Activated naive CD8-positive, alpha-beta T cell treated with anti-CD3 and anti-CD28 coated beads, Interleukin-2, amount 10 ng/mL, durations not matched to agents 7 days and 5 days (primary cell): ENCODE measurements at regions not wholly inside any gene's neighbourhood (a gene's known extent, or its start where the extent isn't known, plus 50 kb on each side); places are given as distances from the start of the nearest gene placed in this dataset.
"Not testable (repeated sequence)": the region's sequence is repeated elsewhere in the genome, so short reads cannot be mapped to it uniquely, and the experiment has no call there.

ENCODE experiments used
- ATAC-seq: fragments of 150-1000 bp; cut with Tn5 transposase; one replicate; pipeline ENCODE4 v1.10.0; 2021; ENCODE audit warnings: low read depth, moderate library complexity
- POLR2A ChIA-PET: fragments of 350-600 bp; sonication (Branson Sonifier 250); formaldehyde crosslinking; loops from one replicate; lab custom pipeline; 2021; ENCODE audit warnings: antibody characterized with exemption; lab: Charles Lee
- DNase-seq: peaks from one replicate; pipeline ENCODE4 v3.0.0; 2021
- H3K27ac Mint-ChIP-seq: one replicate; pipeline ENCODE4 v1.8.0; 2022; ENCODE audit warnings: mild to moderate bottlenecking, mixed read lengths
- H3K27me3 Mint-ChIP-seq: one replicate; pipeline ENCODE4 v1.8.0; 2022; ENCODE audit warnings: mild to moderate bottlenecking, moderate library complexity, mixed read lengths
- H3K36me3 Mint-ChIP-seq: one replicate; pipeline ENCODE4 v1.8.0; 2021; ENCODE audit warnings: mild to moderate bottlenecking, mixed read lengths
- H3K4me1 Mint-ChIP-seq: one replicate; pipeline ENCODE4 v1.8.0; 2021; ENCODE audit warnings: mixed read lengths
- H3K4me3 Mint-ChIP-seq: one replicate; pipeline ENCODE4 v1.8.0; 2022; ENCODE audit warnings: mild to moderate bottlenecking, moderate library complexity, mixed read lengths
- H3K9me3 Mint-ChIP-seq: one replicate; pipeline ENCODE4 v1.8.0; 2021; ENCODE audit warnings: mixed read lengths

- Mint-ChIP-seq H3K27me3 (no peaks in the 10 kb centered on the region), H3K4me1 (no peaks in the 10 kb centered on the region), H3K36me3 (no peaks in the 10 kb centered on the region), H3K9me3 (peaks cover 17% of the 10 kb centered on the region), H3K27ac (no peak overlapping the region), H3K4me3 (no peak overlapping the region)
- POLR2A ChIA-PET: no interaction called here
- ATAC-seq: no peak
- DNase-seq: no peak
Measured at GRCh38 chr7:68821846-68822245, 776.4 kb upstream of the AUTS2 start.

- H3K36me3 Mint-ChIP-seq: no peaks in the 10 kb centered on the region
- POLR2A ChIA-PET: no interaction called here
Measured at GRCh38 chr7:68823996-68824780, 774.1 kb upstream of the AUTS2 start.

DNA sequence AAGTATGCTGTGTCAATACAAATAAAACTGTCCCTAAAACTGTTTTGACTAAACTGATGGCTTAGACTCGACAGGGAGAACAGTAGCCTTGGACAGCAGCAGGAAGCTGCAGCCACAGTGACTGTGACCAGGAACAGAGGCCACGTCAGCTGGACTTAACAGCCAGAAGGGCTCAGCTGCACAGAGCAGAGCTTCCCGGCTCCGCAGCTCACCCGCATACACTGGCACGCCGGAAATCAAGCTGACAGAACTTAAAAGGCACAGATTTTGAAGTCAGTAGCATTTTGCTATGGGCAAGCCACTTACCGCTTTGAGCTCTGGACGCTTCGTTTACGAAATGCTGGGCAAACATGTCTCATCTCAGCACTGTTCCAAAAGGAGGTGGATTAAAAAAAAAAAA, 769.7 kb upstream of the AUTS2 start:
- POLR2A ChIA-PET: no interaction called here
- no peak overlapping the region for H3K4me3 Mint-ChIP-seq
- no peaks in the 10 kb centered on the region for H3K4me1 Mint-ChIP-seq
- DNase-seq (no peak), ATAC-seq (no peak)
- peaks cover 20% of the 10 kb centered on the region for H3K9me3 Mint-ChIP-seq
- H3K27me3 Mint-ChIP-seq: no peaks in the 10 kb centered on the region
- H3K36me3 Mint-ChIP-seq: no peaks in the 10 kb centered on the region
- no peak overlapping the region for H3K27ac Mint-ChIP-seq

More at GRCh38 chr7:68823996-68824780, 774.1 kb upstream of the AUTS2 start:
- H3K27ac Mint-ChIP-seq: no peak overlapping the region
- no peak overlapping the region for H3K4me3 Mint-ChIP-seq
- H3K27me3 Mint-ChIP-seq: no peaks in the 10 kb centered on the region
- no peak for ATAC-seq
- no peak for DNase-seq
- peaks cover 8% of the 10 kb centered on the region for H3K9me3 Mint-ChIP-seq
- no peaks in the 10 kb centered on the region for H3K4me1 Mint-ChIP-seq

DNA sequence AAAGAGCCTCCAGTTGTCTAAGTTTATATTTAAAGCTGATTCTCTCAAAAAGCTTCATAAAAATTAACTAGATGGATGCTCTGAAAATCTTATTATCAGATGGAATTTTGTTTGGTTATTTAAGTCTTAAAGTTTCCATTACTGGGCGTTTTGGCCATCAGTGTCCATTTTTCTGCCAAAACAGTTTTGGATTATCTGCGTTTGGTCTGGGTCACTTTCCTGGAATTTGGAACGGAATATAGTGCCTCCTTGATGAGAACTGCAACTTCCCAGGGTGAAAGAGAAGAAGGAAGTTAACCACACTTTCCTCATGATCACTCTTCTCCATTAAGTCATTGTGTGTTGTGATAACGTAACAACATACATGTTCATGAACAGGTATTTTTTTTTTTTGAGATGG, 764.9 kb upstream of the AUTS2 start:
- Mint-ChIP-seq H3K9me3 (peaks cover 16% of the 10 kb centered on the region), H3K27ac (no peak overlapping the region), H3K36me3 (no peaks in the 10 kb centered on the region), H3K4me3 (no peak overlapping the region), H3K27me3 (no peaks in the 10 kb centered on the region), H3K4me1 (no peaks in the 10 kb centered on the region)
- no peak for DNase-seq
- ATAC-seq: no peak
- POLR2A ChIA-PET: no interaction called here

DNA sequence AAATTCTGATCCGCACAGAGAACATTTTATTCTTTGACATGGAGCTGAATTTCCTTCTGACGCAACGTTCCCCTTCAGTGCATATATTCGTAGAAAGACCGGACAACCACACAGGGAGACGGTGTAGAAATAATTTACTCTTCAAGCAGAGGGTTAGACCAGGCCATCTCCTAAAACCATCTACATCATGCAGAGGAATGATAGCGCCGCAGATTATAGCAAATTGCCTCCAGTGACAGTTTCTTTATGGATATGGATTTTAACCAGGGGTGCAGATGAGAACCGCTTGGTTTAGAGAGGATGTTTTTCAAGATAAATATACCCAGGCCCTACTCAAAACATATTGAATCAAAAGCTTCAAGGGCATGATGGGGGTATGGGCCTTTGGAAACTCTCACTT, 759.3 kb upstream of the AUTS2 start:
- Mint-ChIP-seq H3K4me3 (no peak overlapping the region), H3K4me1 (no peaks in the 10 kb centered on the region), H3K27me3 (no peaks in the 10 kb centered on the region), H3K36me3 (no peaks in the 10 kb centered on the region), H3K27ac (no peak overlapping the region), H3K9me3 (peaks cover 6% of the 10 kb centered on the region)
- ATAC-seq (no peak), DNase-seq (no peak)
- POLR2A ChIA-PET: no interaction called here

GRCh38 chr7:68840991-68841390, 757.3 kb upstream of the AUTS2 start:
- H3K9me3 Mint-ChIP-seq: peaks cover 9% of the 10 kb centered on the region
- no peaks in the 10 kb centered on the region for H3K36me3 Mint-ChIP-seq
- POLR2A ChIA-PET: no interaction called here
- no peaks in the 10 kb centered on the region for H3K27me3 Mint-ChIP-seq
- H3K27ac Mint-ChIP-seq: no peak overlapping the region
- DNase-seq (no peak), ATAC-seq (no peak)
- H3K4me1 Mint-ChIP-seq: no peaks in the 10 kb centered on the region
- no peak overlapping the region for H3K4me3 Mint-ChIP-seq

GRCh38 chr7:68843985-68844384, 754.3 kb upstream of the AUTS2 start:
- H3K4me1 Mint-ChIP-seq, POLR2A ChIA-PET, H3K36me3 Mint-ChIP-seq, DNase-seq, H3K4me3 Mint-ChIP-seq, H3K27me3 Mint-ChIP-seq, ATAC-seq, H3K27ac Mint-ChIP-seq: not testable (repeated sequence)
- H3K9me3 Mint-ChIP-seq: peaks cover 11% of the 10 kb centered on the region

GRCh38 chr7:68846811-68847325, 751.4 kb upstream of the AUTS2 start:
- POLR2A ChIA-PET: no interaction called here
- no peak for DNase-seq
- no peaks in the 10 kb centered on the region for H3K27me3 Mint-ChIP-seq
- no peak overlapping the region for H3K4me3 Mint-ChIP-seq
- no peak for ATAC-seq
- no peaks in the 10 kb centered on the region for H3K4me1 Mint-ChIP-seq
- no peak overlapping the region for H3K27ac Mint-ChIP-seq
- no peaks in the 10 kb centered on the region for H3K36me3 Mint-ChIP-seq
- peaks cover 11% of the 10 kb centered on the region for H3K9me3 Mint-ChIP-seq

- Mint-ChIP-seq H3K27ac (no peak overlapping the region), H3K27me3 (no peaks in the 10 kb centered on the region), H3K9me3 (peaks cover 13% of the 10 kb centered on the region), H3K36me3 (no peaks in the 10 kb centered on the region), H3K4me3 (no peak overlapping the region), H3K4me1 (no peaks in the 10 kb centered on the region)
- POLR2A ChIA-PET: no interaction called here
- DNase-seq (no peak), ATAC-seq (no peak)
Measured at GRCh38 chr7:68853254-68853653, 745.0 kb upstream of the AUTS2 start.

DNA sequence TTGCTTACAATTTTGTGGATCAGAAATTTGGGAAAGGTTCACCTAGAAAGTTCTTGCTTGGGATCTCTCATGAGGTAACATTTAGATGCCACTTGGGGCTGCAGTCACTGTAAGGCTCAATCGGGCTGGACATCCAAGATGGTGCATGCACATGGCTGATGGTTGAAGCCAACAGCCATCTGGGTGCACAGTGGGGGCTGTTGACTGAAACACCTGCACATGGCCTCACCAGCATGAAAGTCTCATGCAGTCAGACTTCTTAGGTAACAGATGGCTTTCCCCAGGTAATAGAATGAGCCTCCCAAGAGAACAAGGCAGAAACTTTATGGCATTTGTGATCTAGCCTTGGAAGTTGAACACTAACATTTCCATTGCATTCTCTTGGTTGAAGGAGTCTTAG, 740.7 kb upstream of the AUTS2 start:
- Mint-ChIP-seq H3K9me3 (peaks cover 15% of the 10 kb centered on the region), H3K36me3 (no peaks in the 10 kb centered on the region), H3K4me1 (no peaks in the 10 kb centered on the region), H3K4me3 (no peak overlapping the region), H3K27ac (no peak overlapping the region), H3K27me3 (no peaks in the 10 kb centered on the region)
- POLR2A ChIA-PET: no interaction called here
- ATAC-seq: no peak
- no peak for DNase-seq

DNA sequence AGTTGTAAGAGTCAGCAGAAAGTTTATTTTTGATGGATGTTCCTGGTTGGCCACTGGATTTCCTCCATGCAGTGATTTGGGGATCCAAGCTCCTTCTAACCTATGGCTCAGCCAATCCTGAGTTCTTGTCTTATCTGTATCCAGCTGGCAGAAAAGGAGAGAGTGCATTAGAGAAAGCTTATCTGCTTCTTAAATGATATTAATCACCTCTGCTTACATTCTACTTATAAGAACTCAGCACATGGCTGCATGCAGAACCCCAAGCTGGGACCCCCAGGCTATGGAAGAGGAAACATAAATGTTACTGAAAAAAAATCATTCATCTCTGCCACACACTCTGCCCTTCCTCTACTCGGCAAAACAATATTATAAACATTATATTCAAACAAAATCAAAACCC, 739.8 kb upstream of the AUTS2 start:
- DNase-seq: no peak
- no peaks in the 10 kb centered on the region for H3K36me3 Mint-ChIP-seq
- H3K9me3 Mint-ChIP-seq: peaks cover 14% of the 10 kb centered on the region
- no peak overlapping the region for H3K27ac Mint-ChIP-seq
- ATAC-seq: no peak
- H3K4me3 Mint-ChIP-seq: no peak overlapping the region
- POLR2A ChIA-PET: no interaction called here
- H3K4me1 Mint-ChIP-seq: no peaks in the 10 kb centered on the region
- no peaks in the 10 kb centered on the region for H3K27me3 Mint-ChIP-seq

DNA sequence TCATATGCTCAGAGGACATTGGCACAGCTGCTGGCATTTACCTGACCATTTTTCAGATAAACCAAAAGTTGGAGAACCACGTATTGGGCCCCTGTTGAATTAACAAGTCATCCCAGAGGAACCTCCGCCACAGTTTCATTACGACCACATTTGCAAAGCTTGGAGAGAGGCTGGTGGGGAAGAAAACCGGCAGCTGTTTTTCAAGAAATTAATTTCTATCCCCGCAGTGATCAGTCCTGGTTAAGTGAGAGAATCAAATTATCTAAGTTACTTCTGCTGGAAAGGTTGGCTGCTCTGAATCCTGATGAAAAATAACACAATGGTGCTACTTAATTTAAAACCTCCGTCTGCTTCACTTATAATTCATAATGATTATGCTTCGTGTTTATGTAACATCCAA, 737.1 kb upstream of the AUTS2 start:
- Mint-ChIP-seq H3K27ac (no peak overlapping the region), H3K36me3 (no peaks in the 10 kb centered on the region), H3K4me1 (no peaks in the 10 kb centered on the region), H3K9me3 (peaks cover 6% of the 10 kb centered on the region), H3K4me3 (no peak overlapping the region), H3K27me3 (no peaks in the 10 kb centered on the region)
- POLR2A ChIA-PET: no interaction called here
- no peak for ATAC-seq
- no peak for DNase-seq

GRCh38 chr7:68862261-68862660, 736.0 kb upstream of the AUTS2 start:
- H3K27me3 Mint-ChIP-seq: no peaks in the 10 kb centered on the region
- ATAC-seq: no peak
- H3K4me1 Mint-ChIP-seq: no peaks in the 10 kb centered on the region
- H3K27ac Mint-ChIP-seq: no peak overlapping the region
- no peak for DNase-seq
- no peak overlapping the region for H3K4me3 Mint-ChIP-seq
- H3K36me3 Mint-ChIP-seq: no peaks in the 10 kb centered on the region
- POLR2A ChIA-PET: no interaction called here
- H3K9me3 Mint-ChIP-seq: peaks cover 10% of the 10 kb centered on the region

DNA sequence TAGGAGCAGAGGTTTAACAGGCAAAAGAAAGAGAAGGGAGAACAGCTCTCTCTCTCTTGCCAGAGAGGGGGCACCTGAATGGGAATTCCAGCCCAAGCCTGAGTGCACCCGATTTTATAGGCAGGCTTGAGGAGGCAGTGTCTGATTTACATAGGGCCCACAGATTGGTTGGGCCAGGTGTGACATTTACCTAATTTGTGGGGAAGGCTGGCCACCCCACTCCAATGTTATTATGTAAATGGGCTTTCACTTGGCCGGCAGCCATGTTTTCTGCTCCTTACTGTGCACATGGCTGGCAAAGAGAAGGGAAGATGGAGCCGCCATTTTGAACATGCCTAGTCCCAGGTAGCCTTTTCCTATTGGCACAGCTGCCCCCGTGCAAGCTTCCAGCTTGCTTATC, 735.5 kb upstream of the AUTS2 start:
- Mint-ChIP-seq H3K9me3 (peaks cover 13% of the 10 kb centered on the region), H3K27ac (no peak overlapping the region), H3K4me1 (no peaks in the 10 kb centered on the region), H3K36me3 (no peaks in the 10 kb centered on the region), H3K27me3 (no peaks in the 10 kb centered on the region), H3K4me3 (no peak overlapping the region)
- ATAC-seq (no peak), DNase-seq (no peak)
- POLR2A ChIA-PET: no interaction called here
